GM23338 (cell line): ENCODE measurements at regions not wholly inside any gene's neighbourhood (a gene's known extent, or its start where the extent isn't known, plus 50 kb on each side); places are given as distances from the start of the nearest gene placed in this dataset.

Source experiments
- ATAC-seq: fragments of 200-7000 bp; cut with Tn5 transposase; 3 replicates; pipeline ENCODE4 v1.9.1; 2020
- DNase-seq: peaks from one replicate; pipeline ENCODE4 v3.0.0-alpha.2; 2015; ENCODE audit warnings: low spot score
- H2AFZ ChIP-seq: fragments of 200-600 bp; sonication (generic); 2 replicates; pipeline ENCODE4 v1.8.0; 2016; ENCODE audit warnings: antibody characterized with exemption, mild to moderate bottlenecking, moderate library complexity
- H3F3A ChIP-seq: fragments of 200-600 bp; sonication (generic); replicated peaks from 2 replicates; pipeline ENCODE4 v1.8.0; 2017; ENCODE audit warnings: antibody characterized with exemption, mixed run types, low read depth
- H3K27ac ChIP-seq: fragments of 200-600 bp; sonication (generic); 2 replicates; pipeline ENCODE4 v1.6.1; 2016; ENCODE audit warnings: low read depth
- H3K27me3 ChIP-seq: fragments of 200-600 bp; sonication (generic); 2 replicates; pipeline ENCODE4 v1.8.0; 2016; ENCODE audit warnings: mild to moderate bottlenecking, mixed run types, moderate library complexity; ENCODE audit not compliant: insufficient read depth
- H3K36me3 ChIP-seq: fragments of 200-600 bp; sonication (generic); 2 replicates; pipeline ENCODE4 v1.8.0; 2016; ENCODE audit warnings: mild to moderate bottlenecking; ENCODE audit not compliant: insufficient read depth
- H3K4me1 ChIP-seq: fragments of 200-600 bp; sonication (generic); 2 replicates; pipeline ENCODE4 v1.8.0; 2016; ENCODE audit warnings: mild to moderate bottlenecking, moderate library complexity; ENCODE audit not compliant: insufficient read depth
- H3K4me2 ChIP-seq: fragments of 200-600 bp; sonication (generic); 2 replicates; pipeline ENCODE4 v1.7.1; 2017; ENCODE audit warnings: mixed run types
- H3K4me3 ChIP-seq: fragments of 200-600 bp; sonication (generic); 2 replicates; pipeline ENCODE4 v1.6.1; 2016; ENCODE audit warnings: mixed run types
- H3K79me2 ChIP-seq: fragments of 200-600 bp; sonication (generic); replicated peaks from 2 replicates; pipeline ENCODE4 v1.8.0; 2017; ENCODE audit warnings: mild to moderate bottlenecking; ENCODE audit not compliant: insufficient read depth
- H3K9me2 ChIP-seq: fragments of 200-600 bp; sonication (generic); 2 replicates; pipeline ENCODE4 v1.8.0; 2017; ENCODE audit not compliant: insufficient read depth
- H4K20me1 ChIP-seq: fragments of 200-600 bp; sonication (generic); replicated peaks from 2 replicates; pipeline ENCODE4 v1.8.0; 2017; ENCODE audit warnings: mild to moderate bottlenecking; ENCODE audit not compliant: insufficient read depth
- H3K27ac Mint-ChIP-seq: 2 replicates; pipeline ENCODE4 v1.8.0; 2020; ENCODE audit warnings: inconsistent platforms, mild to moderate bottlenecking, moderate library complexity, mixed read lengths
- H3K27me3 Mint-ChIP-seq: 3 replicates; pipeline ENCODE4 v1.8.0; 2022; ENCODE audit warnings: low read depth, mild to moderate bottlenecking, moderate library complexity, mixed read lengths, inconsistent platforms; ENCODE audit not compliant: insufficient read depth, poor library complexity
- H3K36me3 Mint-ChIP-seq: 3 replicates; pipeline ENCODE4 v1.8.0; 2021; ENCODE audit warnings: low read depth, mild to moderate bottlenecking, inconsistent platforms, moderate library complexity, mixed read lengths
- H3K4me1 Mint-ChIP-seq: 3 replicates; pipeline ENCODE4 v1.8.0; 2020; ENCODE audit warnings: mild to moderate bottlenecking, inconsistent platforms, mixed read lengths
- H3K4me3 Mint-ChIP-seq: 3 replicates; pipeline ENCODE4 v1.8.0; 2021; ENCODE audit warnings: moderate library complexity, mild to moderate bottlenecking, inconsistent platforms, mixed read lengths
- H3K9me3 Mint-ChIP-seq: 3 replicates; pipeline ENCODE4 v1.8.0; 2020; ENCODE audit warnings: moderate library complexity, mild to moderate bottlenecking, inconsistent platforms, mixed read lengths
- CREB1 ChIP-seq: fragments of 250-450 bp; sonication (Bioruptor Pico); IDR thresholded peaks from 2 replicates; pipeline ENCODE4 v1.5.0; 2020; ENCODE audit warnings: low read depth, mild to moderate bottlenecking, moderate library complexity
- CTCF ChIP-seq, 2 experiments: fragments of 200-600 bp in 1 of 2; sonication (generic) in 1 of 2; conservative IDR thresholded peaks; 2 replicates each; pipeline versions ENCODE4 v1.5.1 to v1.6.1; 2016 to 2017; ENCODE audit warnings: antibody characterized with exemption in 2 of 2, low read depth in 2 of 2, mild to moderate bottlenecking in 2 of 2, moderate library complexity in 1 of 2
- ETS1 ChIP-seq: IDR thresholded peaks from 2 replicates; pipeline ENCODE4 v1.6.1; 2016; ENCODE audit warnings: antibody characterized with exemption
- EZH2phosphoT487 ChIP-seq: fragments of 200-600 bp; sonication (generic); IDR thresholded peaks from one replicate; pipeline ENCODE4 v1.8.1; 2018; ENCODE audit warnings: antibody characterized with exemption; ENCODE audit not compliant: unreplicated experiment
- NANOG ChIP-seq: IDR thresholded peaks from 2 replicates; pipeline ENCODE4 v1.6.1; 2016; ENCODE audit warnings: antibody characterized with exemption, borderline replicate concordance
- POLR2AphosphoS5 ChIP-seq: IDR thresholded peaks from 2 replicates; pipeline ENCODE4 v1.6.1; 2016; ENCODE audit warnings: antibody characterized with exemption, low read depth
- REST ChIP-seq: IDR thresholded peaks from one replicate; pipeline ENCODE4 v1.6.1; 2018; ENCODE audit warnings: antibody characterized with exemption; ENCODE audit not compliant: unreplicated experiment
- STAT1 ChIP-seq: IDR thresholded peaks from one replicate; pipeline ENCODE4 v1.6.1; 2016; ENCODE audit warnings: antibody characterized with exemption; ENCODE audit not compliant: unreplicated experiment
- ZNF114 ChIP-seq: fragments of 250-450 bp; sonication (Bioruptor Pico); IDR thresholded peaks from 2 replicates; pipeline ENCODE4 v1.5.0; 2020; ENCODE audit warnings: mild to moderate bottlenecking, moderate library complexity
- ZNF331 ChIP-seq: fragments of 250-450 bp; sonication (Bioruptor Pico); IDR thresholded peaks from 2 replicates; pipeline ENCODE4 v1.5.0; 2020; ENCODE audit warnings: low read depth, mild to moderate bottlenecking, moderate library complexity
- ZNF462 ChIP-seq: fragments of 250-450 bp; sonication (Bioruptor Pico); IDR thresholded peaks from 2 replicates; pipeline ENCODE4 v1.5.0; 2020; ENCODE audit warnings: mild to moderate bottlenecking, moderate library complexity

- H2AFZ ChIP-seq = no peak overlapping the region
- TF ChIP-seq REST (no peak), CREB1 (CRISPR knock-in tag) (no peak), STAT1 (no peak), CTCF (conservative IDR thresholded peaks at IDR 0.05; ENCODE audit: low read depth in 2 of 2) (no peak), POLR2AphosphoS5 (no peak), NANOG (no peak), ZNF114 (no peak), ETS1 (no peak), EZH2phosphoT487 (no peak), ZNF462 (CRISPR knock-in tag) (no peak), ZNF331 (CRISPR knock-in tag) (no peak)
- peaks cover 14% of the 10 kb centered on the region for H3K4me1 ChIP-seq
- H3K27ac Mint-ChIP-seq = no peak overlapping the region
- ATAC-seq (no peak), DNase-seq (no peak)
- H3K9me2 ChIP-seq = 0 out of 2 replicates have a peak, but pooled peaks cover 5% of the 10 kb centered on the region
- no peak overlapping the region for H3K4me3 Mint-ChIP-seq
- H3K79me2 ChIP-seq = no peaks in the 10 kb centered on the region
- H3K4me2 ChIP-seq = no peak overlapping the region
- peaks cover 31% of the 10 kb centered on the region for H3K9me3 Mint-ChIP-seq
- peaks cover 25% of the 10 kb centered on the region for H3K4me1 Mint-ChIP-seq
- H3K27me3 ChIP-seq = no peaks in the 10 kb centered on the region
- no peak overlapping the region for H3K27ac ChIP-seq
- H4K20me1 ChIP-seq = no peaks in the 10 kb centered on the region
- peaks cover 6% of the 10 kb centered on the region for H3K27me3 Mint-ChIP-seq
- no peaks in the 10 kb centered on the region for H3K36me3 ChIP-seq
- peaks cover 24% of the 10 kb centered on the region for H3K36me3 Mint-ChIP-seq
- H3F3A ChIP-seq = no peaks in the 10 kb centered on the region
- no peak overlapping the region for H3K4me3 ChIP-seq
Measured at GRCh38 chr1:58166417-58166816, 380.1 kb downstream of the OMA1 start.
